MM.1S (cell line): ENCODE measurements at regions not wholly inside any gene's neighbourhood (a gene's known extent, or its start where the extent isn't known, plus 50 kb on each side); places are given as distances from the start of the nearest gene placed in this dataset.

Experiments used
- CTCF ChIP-seq: fragments of 300-600 bp; sonication (generic); IDR thresholded peaks from 2 replicates; pipeline ENCODE4 v1.5.1; 2016; ENCODE audit warnings: antibody characterized with exemption, low read length, mixed read lengths
- EZH2 ChIP-seq: fragments of 300-600 bp; sonication (generic); optimal IDR thresholded peaks from 2 replicates; pipeline ENCODE3; 2017; ENCODE audit warnings: low read depth, mild to moderate bottlenecking, antibody characterized with exemption, low read length, mixed read lengths
- EZH2phosphoT487 ChIP-seq: fragments of 300-600 bp; sonication (generic); IDR thresholded peaks from 2 replicates; pipeline ENCODE4 v1.6.1; 2018; ENCODE audit warnings: antibody characterized with exemption, low read length

- TF ChIP-seq CTCF (no peak), EZH2phosphoT487 (no peak), EZH2 (no peak)
Observed at GRCh38 chr11:119983240-119983732, 154.6 kb downstream of the TRIM29 start.
